ENCODE measurements at regions not wholly inside any gene's neighbourhood (a gene's known extent, or its start where the extent isn't known, plus 50 kb on each side); places are given as distances from the start of the nearest gene placed in this dataset.

DNA sequence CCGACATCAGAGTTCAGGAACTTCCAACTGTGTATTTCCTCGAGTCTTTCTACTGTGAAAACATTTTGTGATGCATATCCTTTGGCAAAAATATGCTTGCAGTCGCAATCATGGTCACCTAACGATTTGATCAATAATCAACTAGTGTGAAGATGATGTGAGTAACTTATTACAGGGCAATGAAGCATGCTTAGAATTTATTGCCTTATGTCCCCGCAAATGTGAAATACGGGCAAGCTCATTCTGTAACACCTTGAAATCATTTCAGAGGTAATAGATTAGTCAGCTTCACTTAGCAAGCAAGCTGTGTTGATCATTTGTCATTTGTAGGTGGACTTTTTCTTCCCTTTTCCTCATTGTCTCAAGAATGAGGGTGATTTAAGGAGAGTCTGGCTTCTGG lies 67.9 kb upstream of the DOK5 start:
- TF ChIP-seq GLIS3 (CRISPR knock-in tag; IDR thresholded peaks at IDR 0.05) (no peak), ZC3H10 (CRISPR knock-in tag; IDR thresholded peaks at IDR 0.05) (no peak), OSR1 (CRISPR knock-in tag; IDR thresholded peaks at IDR 0.05) (no peak), ZNF70 (CRISPR knock-in tag; IDR thresholded peaks at IDR 0.05) (no peak), ISL1 (CRISPR knock-in tag; IDR thresholded peaks at IDR 0.05) (no peak), ZFP30 (CRISPR knock-in tag; IDR thresholded peaks at IDR 0.05) (no peak), BACH2 (CRISPR knock-in tag; IDR thresholded peaks at IDR 0.05; ENCODE audit: borderline replicate concordance) (no peak)
- TF ChIP-seq, protein P1, sequence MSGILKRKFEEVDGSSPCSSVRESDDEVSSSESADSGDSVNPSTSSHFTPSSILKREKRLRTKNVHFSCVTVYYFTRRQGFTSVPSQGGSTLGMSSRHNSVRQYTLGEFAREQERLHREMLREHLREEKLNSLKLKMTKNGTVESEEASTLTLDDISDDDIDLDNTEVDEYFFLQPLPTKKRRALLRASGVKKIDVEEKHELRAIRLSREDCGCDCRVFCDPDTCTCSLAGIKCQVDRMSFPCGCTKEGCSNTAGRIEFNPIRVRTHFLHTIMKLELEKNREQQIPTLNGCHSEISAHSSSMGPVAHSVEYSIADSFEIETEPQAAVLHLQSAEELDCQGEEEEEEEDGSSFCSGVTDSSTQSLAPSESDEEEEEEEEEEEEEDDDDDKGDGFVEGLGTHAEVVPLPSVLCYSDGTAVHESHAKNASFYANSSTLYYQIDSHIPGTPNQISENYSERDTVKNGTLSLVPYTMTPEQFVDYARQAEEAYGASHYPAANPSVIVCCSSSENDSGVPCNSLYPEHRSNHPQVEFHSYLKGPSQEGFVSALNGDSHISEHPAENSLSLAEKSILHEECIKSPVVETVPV (CRISPR knock-in tag; IDR thresholded peaks at IDR 0.05): no peak
- no peak for ATAC-seq

DNA sequence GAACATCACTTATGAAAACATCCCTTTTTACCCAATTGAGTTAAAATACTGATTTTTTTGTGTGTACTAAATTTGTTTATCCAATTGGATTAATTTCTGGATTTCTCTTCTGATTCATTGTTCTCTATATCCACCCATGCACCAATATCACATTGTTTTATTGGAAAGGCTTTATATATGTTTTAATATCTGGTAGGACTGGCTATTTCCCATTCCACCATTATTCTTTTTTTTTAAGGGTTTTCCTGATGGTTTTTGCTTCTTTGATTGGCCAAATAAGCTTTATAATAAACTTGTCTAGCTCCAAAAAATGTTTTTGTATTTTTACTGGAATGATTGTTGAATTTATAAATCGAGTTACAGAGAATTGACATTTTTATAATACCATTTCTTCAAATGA lies 59.4 kb upstream of the DOK5 start:
- no peak for ATAC-seq
- TF ChIP-seq ZFP30 (CRISPR knock-in tag; IDR thresholded peaks at IDR 0.05) (no peak), TOX (CRISPR knock-in tag; IDR thresholded peaks at IDR 0.05; ENCODE audit: borderline replicate concordance) (no peak), TCF4 (CRISPR knock-in tag; IDR thresholded peaks at IDR 0.05; ENCODE audit: borderline replicate concordance) (no peak), BACH2 (CRISPR knock-in tag; IDR thresholded peaks at IDR 0.05; ENCODE audit: borderline replicate concordance) (no peak), ISL1 (CRISPR knock-in tag; IDR thresholded peaks at IDR 0.05) (no peak), ZNF8 (CRISPR knock-in tag; IDR thresholded peaks at IDR 0.05) (no peak), OSR1 (CRISPR knock-in tag; IDR thresholded peaks at IDR 0.05) (no peak), ESRRG (CRISPR knock-in tag; IDR thresholded peaks at IDR 0.05) (no peak), PPARA (CRISPR knock-in tag; IDR thresholded peaks at IDR 0.05; ENCODE audit: borderline replicate concordance) (no peak), ARNTL (CRISPR knock-in tag; IDR thresholded peaks at IDR 0.05; ENCODE audit: borderline replicate concordance, low read depth) (no peak), ZC3H10 (CRISPR knock-in tag; IDR thresholded peaks at IDR 0.05) (no peak)
- TF ChIP-seq, protein P2, sequence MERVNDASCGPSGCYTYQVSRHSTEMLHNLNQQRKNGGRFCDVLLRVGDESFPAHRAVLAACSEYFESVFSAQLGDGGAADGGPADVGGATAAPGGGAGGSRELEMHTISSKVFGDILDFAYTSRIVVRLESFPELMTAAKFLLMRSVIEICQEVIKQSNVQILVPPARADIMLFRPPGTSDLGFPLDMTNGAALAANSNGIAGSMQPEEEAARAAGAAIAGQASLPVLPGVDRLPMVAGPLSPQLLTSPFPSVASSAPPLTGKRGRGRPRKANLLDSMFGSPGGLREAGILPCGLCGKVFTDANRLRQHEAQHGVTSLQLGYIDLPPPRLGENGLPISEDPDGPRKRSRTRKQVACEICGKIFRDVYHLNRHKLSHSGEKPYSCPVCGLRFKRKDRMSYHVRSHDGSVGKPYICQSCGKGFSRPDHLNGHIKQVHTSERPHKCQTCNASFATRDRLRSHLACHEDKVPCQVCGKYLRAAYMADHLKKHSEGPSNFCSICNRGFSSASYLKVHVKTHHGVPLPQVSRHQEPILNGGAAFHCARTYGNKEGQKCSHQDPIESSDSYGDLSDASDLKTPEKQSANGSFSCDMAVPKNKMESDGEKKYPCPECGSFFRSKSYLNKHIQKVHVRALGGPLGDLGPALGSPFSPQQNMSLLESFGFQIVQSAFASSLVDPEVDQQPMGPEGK (CRISPR knock-in tag; IDR thresholded peaks at IDR 0.05; ENCODE audit: borderline replicate concordance): no peak
- TF ChIP-seq, protein P3, sequence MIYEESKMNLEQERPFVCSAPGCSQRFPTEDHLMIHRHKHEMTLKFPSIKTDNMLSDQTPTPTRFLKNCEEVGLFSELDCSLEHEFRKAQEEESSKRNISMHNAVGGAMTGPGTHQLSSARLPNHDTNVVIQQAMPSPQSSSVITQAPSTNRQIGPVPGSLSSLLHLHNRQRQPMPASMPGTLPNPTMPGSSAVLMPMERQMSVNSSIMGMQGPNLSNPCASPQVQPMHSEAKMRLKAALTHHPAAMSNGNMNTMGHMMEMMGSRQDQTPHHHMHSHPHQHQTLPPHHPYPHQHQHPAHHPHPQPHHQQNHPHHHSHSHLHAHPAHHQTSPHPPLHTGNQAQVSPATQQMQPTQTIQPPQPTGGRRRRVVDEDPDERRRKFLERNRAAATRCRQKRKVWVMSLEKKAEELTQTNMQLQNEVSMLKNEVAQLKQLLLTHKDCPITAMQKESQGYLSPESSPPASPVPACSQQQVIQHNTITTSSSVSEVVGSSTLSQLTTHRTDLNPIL (CRISPR knock-in tag; IDR thresholded peaks at IDR 0.05; ENCODE audit: low read depth): no peak
- TF ChIP-seq, protein P1 (CRISPR knock-in tag; IDR thresholded peaks at IDR 0.05): no peak
- TF ChIP-seq, protein P4, sequence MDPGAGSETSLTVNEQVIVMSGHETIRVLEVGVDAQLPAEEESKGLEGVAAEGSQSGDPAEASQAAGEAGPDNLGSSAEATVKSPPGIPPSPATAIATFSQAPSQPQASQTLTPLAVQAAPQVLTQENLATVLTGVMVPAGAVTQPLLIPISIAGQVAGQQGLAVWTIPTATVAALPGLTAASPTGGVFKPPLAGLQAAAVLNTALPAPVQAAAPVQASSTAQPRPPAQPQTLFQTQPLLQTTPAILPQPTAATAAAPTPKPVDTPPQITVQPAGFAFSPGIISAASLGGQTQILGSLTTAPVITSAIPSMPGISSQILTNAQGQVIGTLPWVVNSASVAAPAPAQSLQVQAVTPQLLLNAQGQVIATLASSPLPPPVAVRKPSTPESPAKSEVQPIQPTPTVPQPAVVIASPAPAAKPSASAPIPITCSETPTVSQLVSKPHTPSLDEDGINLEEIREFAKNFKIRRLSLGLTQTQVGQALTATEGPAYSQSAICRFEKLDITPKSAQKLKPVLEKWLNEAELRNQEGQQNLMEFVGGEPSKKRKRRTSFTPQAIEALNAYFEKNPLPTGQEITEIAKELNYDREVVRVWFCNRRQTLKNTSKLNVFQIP (CRISPR knock-in tag; IDR thresholded peaks at IDR 0.05; ENCODE audit: borderline replicate concordance, low read depth): no peak

DNA sequence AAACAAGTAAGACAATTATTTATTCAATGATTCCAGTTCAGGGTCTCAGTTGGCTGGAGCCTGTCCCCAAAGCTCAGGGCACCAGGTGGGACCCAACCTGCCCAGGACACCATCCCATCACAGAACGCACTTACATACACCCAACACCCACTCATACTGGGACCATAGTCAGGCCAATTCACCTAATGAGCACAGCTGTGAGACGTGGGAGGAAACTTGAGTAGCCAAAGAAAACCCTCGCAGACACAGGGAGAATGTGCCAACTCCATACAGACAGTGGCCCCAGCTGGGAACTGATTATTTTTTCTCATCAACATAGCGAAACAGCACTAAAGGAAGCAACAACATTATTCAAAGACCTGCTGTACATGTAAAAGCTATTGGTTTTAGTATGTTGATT lies 58.6 kb upstream of the DOK5 start:
- ATAC-seq: no peak
- TF ChIP-seq TCF4 (CRISPR knock-in tag; IDR thresholded peaks at IDR 0.05; ENCODE audit: borderline replicate concordance): no peak
- TF ChIP-seq, protein P1 (CRISPR knock-in tag; IDR thresholded peaks at IDR 0.05): no peak
- no peak for TF ChIP-seq SNAI2 (CRISPR knock-in tag; IDR thresholded peaks at IDR 0.05)
- no peak for TF ChIP-seq RARB (CRISPR knock-in tag; IDR thresholded peaks at IDR 0.05)
- TF ChIP-seq, protein P5, sequence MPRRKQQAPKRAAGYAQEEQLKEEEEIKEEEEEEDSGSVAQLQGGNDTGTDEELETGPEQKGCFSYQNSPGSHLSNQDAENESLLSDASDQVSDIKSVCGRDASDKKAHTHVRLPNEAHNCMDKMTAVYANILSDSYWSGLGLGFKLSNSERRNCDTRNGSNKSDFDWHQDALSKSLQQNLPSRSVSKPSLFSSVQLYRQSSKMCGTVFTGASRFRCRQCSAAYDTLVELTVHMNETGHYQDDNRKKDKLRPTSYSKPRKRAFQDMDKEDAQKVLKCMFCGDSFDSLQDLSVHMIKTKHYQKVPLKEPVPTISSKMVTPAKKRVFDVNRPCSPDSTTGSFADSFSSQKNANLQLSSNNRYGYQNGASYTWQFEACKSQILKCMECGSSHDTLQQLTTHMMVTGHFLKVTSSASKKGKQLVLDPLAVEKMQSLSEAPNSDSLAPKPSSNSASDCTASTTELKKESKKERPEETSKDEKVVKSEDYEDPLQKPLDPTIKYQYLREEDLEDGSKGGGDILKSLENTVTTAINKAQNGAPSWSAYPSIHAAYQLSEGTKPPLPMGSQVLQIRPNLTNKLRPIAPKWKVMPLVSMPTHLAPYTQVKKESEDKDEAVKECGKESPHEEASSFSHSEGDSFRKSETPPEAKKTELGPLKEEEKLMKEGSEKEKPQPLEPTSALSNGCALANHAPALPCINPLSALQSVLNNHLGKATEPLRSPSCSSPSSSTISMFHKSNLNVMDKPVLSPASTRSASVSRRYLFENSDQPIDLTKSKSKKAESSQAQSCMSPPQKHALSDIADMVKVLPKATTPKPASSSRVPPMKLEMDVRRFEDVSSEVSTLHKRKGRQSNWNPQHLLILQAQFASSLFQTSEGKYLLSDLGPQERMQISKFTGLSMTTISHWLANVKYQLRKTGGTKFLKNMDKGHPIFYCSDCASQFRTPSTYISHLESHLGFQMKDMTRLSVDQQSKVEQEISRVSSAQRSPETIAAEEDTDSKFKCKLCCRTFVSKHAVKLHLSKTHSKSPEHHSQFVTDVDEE (CRISPR knock-in tag; IDR thresholded peaks at IDR 0.05): no peak
- TF ChIP-seq ESRRG (CRISPR knock-in tag; IDR thresholded peaks at IDR 0.05): no peak
- TF ChIP-seq CSDC2 (CRISPR knock-in tag; IDR thresholded peaks at IDR 0.05): no peak
- TF ChIP-seq ISL1 (CRISPR knock-in tag; IDR thresholded peaks at IDR 0.05): no peak
- TF ChIP-seq ARNTL (CRISPR knock-in tag; IDR thresholded peaks at IDR 0.05; ENCODE audit: borderline replicate concordance, low read depth): no peak
- TF ChIP-seq, protein P4 (CRISPR knock-in tag; IDR thresholded peaks at IDR 0.05; ENCODE audit: borderline replicate concordance, low read depth): no peak
- TF ChIP-seq, protein P3 (CRISPR knock-in tag; IDR thresholded peaks at IDR 0.05; ENCODE audit: low read depth): no peak
- no peak for TF ChIP-seq BACH2 (CRISPR knock-in tag; IDR thresholded peaks at IDR 0.05; ENCODE audit: borderline replicate concordance)
- no peak for TF ChIP-seq ZFP30 (CRISPR knock-in tag; IDR thresholded peaks at IDR 0.05)
- TF ChIP-seq ZNF8 (CRISPR knock-in tag; IDR thresholded peaks at IDR 0.05): no peak
